GM12891 (cell line): ENCODE measurements at regions not wholly inside any gene's neighbourhood (a gene's known extent, or its start where the extent isn't known, plus 50 kb on each side); places are given as distances from the start of the nearest gene placed in this dataset.

Experiments
- POLR2A ChIP-seq: IDR thresholded peaks from 2 replicates; pipeline ENCODE4 v1.6.1; 2011; ENCODE audit warnings: low read depth, low read length, control low read depth
- POLR2AphosphoS5 ChIP-seq: IDR thresholded peaks from 2 replicates; pipeline ENCODE4 v1.6.1; 2011; ENCODE audit warnings: low read depth, low read length, control low read depth
- POU2F2 ChIP-seq: IDR thresholded peaks from 2 replicates; pipeline ENCODE4 v1.6.1; 2011; ENCODE audit warnings: low read depth, mild to moderate bottlenecking, control low read depth, low read length, moderate library complexity
- TAF1 ChIP-seq: IDR thresholded peaks from 2 replicates; pipeline ENCODE4 v1.6.1; 2011; ENCODE audit warnings: low read depth, low read length, control low read depth

GRCh38 chr15:29913528-29914135 lies 91.4 kb upstream of the TJP1 start:
- TF ChIP-seq POLR2A (no peak), TAF1 (no peak), POLR2AphosphoS5 (no peak), POU2F2 (no peak)
